Stomach (tissue), 8 donors: ENCODE measurements at regions not wholly inside any gene's neighbourhood (a gene's known extent, or its start where the extent isn't known, plus 50 kb on each side); places are given as distances from the start of the nearest gene placed in this dataset.
A peak's percentile ranks its signal among the peaks of the same experiment; 100 is the strongest.

Experiments
- DNase-seq, 2 donors: peaks; one replicate each; pipeline versions ENCODE4 v3.0.0 to v3.0.0-alpha.2; 2013 to 2019
- H3K27ac ChIP-seq, 5 donors: fragments of 200-600 bp in 4 of 5; sonication (generic) in 4 of 5; one replicate each; pipeline ENCODE4 v1.5.1; 2013 to 2019; ENCODE audit warnings: mild to moderate bottlenecking in 1 of 5, moderate library complexity in 1 of 5
- H3K27me3 ChIP-seq, 3 donors: fragments of 200-600 bp; sonication (generic); one replicate each; pipeline ENCODE4 v1.5.1; 2017 to 2019; ENCODE audit warnings: mixed run types in 1 of 3
- H3K36me3 ChIP-seq, 4 donors: fragments of 200-600 bp; sonication (generic); 1 replicate in 3 of 4; 2 replicates in 1 of 4; pipeline ENCODE4 v1.5.1; 2016 to 2019
- H3K4me1 ChIP-seq, 4 donors: fragments of 200-600 bp; sonication (generic); one replicate each; pipeline ENCODE4 v1.5.1; 2016 to 2019
- H3K4me3 ChIP-seq, 4 donors: fragments of 200-600 bp; sonication (generic) in 3 of 4; one replicate each; pipeline ENCODE4 v1.5.1; 2016 to 2019; ENCODE audit warnings: mild to moderate bottlenecking in 1 of 4
- H3K9me3 ChIP-seq, 4 donors: fragments of 200-600 bp; sonication (generic); one replicate each; pipeline ENCODE4 v1.5.1; 2016 to 2019
- EP300 ChIP-seq: sonication (generic); formaldehyde crosslinking; IDR thresholded peaks from one replicate; pipeline ENCODE4 v1.6.1; 2017; ENCODE audit warnings: antibody characterized with exemption
- POLR2A ChIP-seq, 4 donors: fragments of 450-650 bp; IDR thresholded peaks; one replicate each; pipeline ENCODE4 v1.6.1; 2016; ENCODE audit warnings: antibody characterized with exemption in 4 of 4, control low read depth in 2 of 4, mild to moderate bottlenecking in 1 of 4, moderate library complexity in 1 of 4
- POLR2AphosphoS5 ChIP-seq, 3 donors: sonication (generic); formaldehyde crosslinking; IDR thresholded peaks; one replicate each; pipeline ENCODE4 v1.6.1; 2016; ENCODE audit warnings: antibody characterized with exemption in 3 of 3
- WGBS, 5 donors: extraction: QIAGEN DNeasy Blood & Tissue Kit in 3 of 5; methylation state at CpG; one replicate each; pipeline versions ENCODE4 v1.1.5 to v1.1.7; 2013 to 2018; 5-methylcytosine and 5-hydroxymethylcytosine counted together
- intact Hi-C: fragments of 100-400 bp; cut with DNase I; formaldehyde crosslinking; loops from one replicate; pipeline ENCODE4 v1.15.1; 2023; ENCODE audit warnings: low total_unique reads
- TF ChIP-seq, protein P1 (sequence below), 7 experiments: fragments of 450-650 bp in 4 of 7; fragments of 200-600 bp in 3 of 7; sonication (generic) in 3 of 7; IDR thresholded peaks; one replicate each; pipeline ENCODE4 v1.5.1; 2016 to 2019; ENCODE audit warnings: antibody characterized with exemption in 7 of 7, control low read depth in 2 of 7, mild to moderate bottlenecking in 1 of 7
- donor health status: healthy with polysubstance abuse.
- donor health status: Bipolar disorder and iron deficiency.
- donor health status: healthy.

DNA sequence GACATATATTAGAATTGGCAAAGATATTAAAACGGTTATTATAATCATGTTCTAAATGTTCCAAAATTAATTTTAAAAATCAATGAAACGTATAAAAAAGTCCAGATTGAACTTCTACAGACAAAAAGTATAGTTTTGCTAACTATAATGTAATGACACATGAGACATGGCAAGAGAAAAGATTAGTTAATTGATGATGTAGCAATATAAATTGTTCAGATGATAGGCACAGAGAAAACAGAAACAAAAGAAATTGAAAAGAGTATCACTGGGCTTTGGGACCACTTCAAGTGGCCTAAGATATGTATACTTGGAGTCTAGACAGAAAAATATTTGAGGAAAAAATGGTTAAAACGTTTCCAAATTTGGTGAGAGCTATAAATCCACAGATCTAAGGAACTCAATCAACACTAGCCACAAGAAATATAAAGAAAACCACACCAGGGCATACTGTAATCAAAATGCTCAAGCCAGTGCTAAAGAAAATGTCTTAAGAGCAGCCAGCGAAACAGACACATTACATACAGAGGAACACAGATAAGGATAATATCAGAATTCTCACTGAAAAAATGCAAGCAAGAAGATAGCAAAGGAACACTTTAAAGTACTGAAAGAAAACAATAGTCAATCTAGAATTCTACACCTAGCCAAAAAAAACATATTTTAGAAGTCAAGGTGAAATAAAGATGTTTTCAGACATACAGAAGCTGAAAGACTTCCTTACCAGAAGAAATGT is 172.6 kb upstream of the FOXQ1 start:
- TF ChIP-seq EP300 (no peak), POLR2A (IDR thresholded peaks at IDR 0.05) (no peak), POLR2AphosphoS5 (IDR thresholded peaks at IDR 0.05) (no peak)
- TF ChIP-seq, protein P1, sequence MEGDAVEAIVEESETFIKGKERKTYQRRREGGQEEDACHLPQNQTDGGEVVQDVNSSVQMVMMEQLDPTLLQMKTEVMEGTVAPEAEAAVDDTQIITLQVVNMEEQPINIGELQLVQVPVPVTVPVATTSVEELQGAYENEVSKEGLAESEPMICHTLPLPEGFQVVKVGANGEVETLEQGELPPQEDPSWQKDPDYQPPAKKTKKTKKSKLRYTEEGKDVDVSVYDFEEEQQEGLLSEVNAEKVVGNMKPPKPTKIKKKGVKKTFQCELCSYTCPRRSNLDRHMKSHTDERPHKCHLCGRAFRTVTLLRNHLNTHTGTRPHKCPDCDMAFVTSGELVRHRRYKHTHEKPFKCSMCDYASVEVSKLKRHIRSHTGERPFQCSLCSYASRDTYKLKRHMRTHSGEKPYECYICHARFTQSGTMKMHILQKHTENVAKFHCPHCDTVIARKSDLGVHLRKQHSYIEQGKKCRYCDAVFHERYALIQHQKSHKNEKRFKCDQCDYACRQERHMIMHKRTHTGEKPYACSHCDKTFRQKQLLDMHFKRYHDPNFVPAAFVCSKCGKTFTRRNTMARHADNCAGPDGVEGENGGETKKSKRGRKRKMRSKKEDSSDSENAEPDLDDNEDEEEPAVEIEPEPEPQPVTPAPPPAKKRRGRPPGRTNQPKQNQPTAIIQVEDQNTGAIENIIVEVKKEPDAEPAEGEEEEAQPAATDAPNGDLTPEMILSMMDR (IDR thresholded peaks at IDR 0.05): no peak
- Histone ChIP-seq H3K36me3 (no peaks in the 10 kb centered on the region), H3K4me1 (peaks cover 0 to 13% (median 4%) of the 10 kb centered on the region in 4 donors), H3K4me3 (no peak overlapping the region), H3K9me3 (peaks cover 0 to 7% (median 0%) of the 10 kb centered on the region in 4 donors), H3K27ac (no peak overlapping the region), H3K27me3 (no peaks in the 10 kb centered on the region)
- intact Hi-C loops: no loop called here
- DNase-seq: no peak
- 73 to 89% (median 87%) methylated on average over 4 of the region's 4 CpGs for WGBS, 5 donors

- Histone ChIP-seq H3K4me1 (peaks cover 0 to 13% (median 4%) of the 10 kb centered on the region in 4 donors), H3K4me3 (no peak overlapping the region), H3K9me3 (peaks cover 0 to 7% (median 0%) of the 10 kb centered on the region in 4 donors), H3K27me3 (no peaks in the 10 kb centered on the region), H3K27ac (no peak overlapping the region), H3K36me3 (no peaks in the 10 kb centered on the region)
- no peak for DNase-seq
- intact Hi-C loops: no loop called here
- TF ChIP-seq, protein P1 (IDR thresholded peaks at IDR 0.05): no peak
- TF ChIP-seq EP300 (no peak), POLR2A (IDR thresholded peaks at IDR 0.05) (no peak), POLR2AphosphoS5 (IDR thresholded peaks at IDR 0.05) (no peak)
- WGBS, 5 donors: 92 to 94% (median 93%) methylated on average over 6 of the region's 6 CpGs
These were observed 174.0 kb upstream of the FOXQ1 start for GRCh38 chr6:1137849-1138248.

DNA sequence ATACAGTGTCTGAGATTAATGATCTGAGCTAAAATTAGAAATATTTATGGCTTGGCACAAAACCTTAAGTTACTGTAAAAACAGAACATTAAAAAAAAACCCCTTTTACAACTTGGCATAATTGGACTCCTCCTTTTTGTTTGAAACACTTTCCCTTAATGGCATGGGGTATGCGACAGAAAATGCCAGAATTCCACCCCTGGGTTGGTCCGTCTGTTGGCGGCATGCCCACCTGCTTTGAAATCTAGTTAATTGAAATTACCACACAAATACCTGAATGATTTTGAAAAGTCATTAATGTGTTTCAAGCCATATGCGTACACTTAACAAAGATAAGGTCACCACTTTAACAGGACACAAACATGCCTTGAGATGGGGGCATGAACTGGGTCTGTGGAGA is 175.1 kb upstream of the FOXQ1 start:
- H3K9me3 ChIP-seq: peaks cover 0 to 7% (median 0%) of the 10 kb centered on the region in 4 donors
- no peak for TF ChIP-seq POLR2AphosphoS5 (IDR thresholded peaks at IDR 0.05)
- TF ChIP-seq, protein P1 (IDR thresholded peaks at IDR 0.05): no peak
- TF ChIP-seq EP300: no peak
- no peak for TF ChIP-seq POLR2A (IDR thresholded peaks at IDR 0.05)
- intact Hi-C loops: no loop called here
- H3K27ac ChIP-seq: no peak overlapping the region
- 32 to 52% (median 38%) methylated on average over 4 of the region's 4 CpGs for WGBS, 5 donors
- H3K4me1 ChIP-seq: peaks cover 0 to 15% (median 7%) of the 10 kb centered on the region in 4 donors
- DNase-seq: peak in 1 of 2 donors; percentile 22
- no peak overlapping the region for H3K4me3 ChIP-seq
- no peaks in the 10 kb centered on the region for H3K36me3 ChIP-seq
- no peaks in the 10 kb centered on the region for H3K27me3 ChIP-seq

DNA sequence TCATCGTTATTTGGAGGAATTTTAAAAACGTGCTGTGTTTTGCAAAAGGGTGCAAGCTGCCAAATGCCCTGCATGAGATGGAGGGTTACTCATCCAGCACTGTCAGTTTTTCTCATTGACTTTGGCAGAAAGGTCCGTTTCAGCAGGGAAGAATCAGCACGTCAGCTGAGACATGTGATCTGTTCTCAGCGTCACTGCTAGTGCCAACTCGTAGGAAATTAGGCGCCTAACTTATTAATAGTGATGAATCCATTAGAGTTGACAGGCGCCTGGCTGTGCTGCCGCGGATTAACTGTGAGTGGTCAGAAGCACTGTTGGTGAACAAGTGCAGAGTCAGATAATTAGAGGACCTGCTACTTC is 175.5 kb upstream of the FOXQ1 start:
- Histone ChIP-seq H3K4me3 (no peak overlapping the region), H3K36me3 (no peaks in the 10 kb centered on the region), H3K27me3 (no peaks in the 10 kb centered on the region), H3K4me1 (peaks cover 0 to 19% (median 9%) of the 10 kb centered on the region in 4 donors), H3K9me3 (peaks cover 0 to 7% (median 0%) of the 10 kb centered on the region in 4 donors), H3K27ac (peak overlapping the region in 2 of 5 donors; percentile 7 to 43)
- intact Hi-C loops: no loop called here
- TF ChIP-seq, protein P1 (IDR thresholded peaks at IDR 0.05): no peak
- no peak for TF ChIP-seq POLR2A (IDR thresholded peaks at IDR 0.05)
- TF ChIP-seq POLR2AphosphoS5 (IDR thresholded peaks at IDR 0.05): no peak
- TF ChIP-seq EP300: no peak
- WGBS, 5 donors: 45 to 73% (median 55%) methylated on average over 10 of the region's 10 CpGs
- DNase-seq: peak in 1 of 2 donors; percentile 62
